A204.1 (cell line): ENCODE measurements at regions not wholly inside any gene's neighbourhood (a gene's known extent, or its start where the extent isn't known, plus 50 kb on each side); places are given as distances from the start of the nearest gene placed in this dataset.
"Not testable (repeated sequence)": the region's sequence is repeated elsewhere in the genome, so short reads cannot be mapped to it uniquely, and the experiment has no call there.

ENCODE experiments used
- FAIRE-seq: peaks from 2 replicates; lab custom pipeline; 2012; peaks lifted over from hg19 to GRCh38; lab: Jason Lieb, UNC

GRCh38 chr6:57708061-57708460 is 390.6 kb downstream of the PRIM2 start:
- FAIRE-seq = not testable (repeated sequence)

- FAIRE-seq = not testable (repeated sequence)
Measured at GRCh38 chr6:57722546-57722945, 405.1 kb downstream of the PRIM2 start.

- not testable (repeated sequence) for FAIRE-seq
Measured at GRCh38 chr6:57723815-57724401, 406.5 kb downstream of the PRIM2 start.

GRCh38 chr6:57729407-57729806 is 412.0 kb downstream of the PRIM2 start:
- not testable (repeated sequence) for FAIRE-seq

- FAIRE-seq = not testable (repeated sequence)
Measured at GRCh38 chr6:57730726-57731125, 413.3 kb downstream of the PRIM2 start.

GRCh38 chr6:57747716-57748115 is 430.3 kb downstream of the PRIM2 start:
- not testable (repeated sequence) for FAIRE-seq

GRCh38 chr6:57759850-57760249 is 442.4 kb downstream of the PRIM2 start:
- not testable (repeated sequence) for FAIRE-seq

- FAIRE-seq = not testable (repeated sequence)
Measured at GRCh38 chr6:57792720-57793397, 475.4 kb downstream of the PRIM2 start.

- FAIRE-seq = not testable (repeated sequence)
Measured at GRCh38 chr6:57793398-57793762, 475.9 kb downstream of the PRIM2 start.

GRCh38 chr6:57799703-57800479 is 482.5 kb downstream of the PRIM2 start:
- not testable (repeated sequence) for FAIRE-seq

- not testable (repeated sequence) for FAIRE-seq
Measured at GRCh38 chr6:57808581-57808980, 491.2 kb downstream of the PRIM2 start.

- not testable (repeated sequence) for FAIRE-seq
Measured at GRCh38 chr6:57809454-57809853, 492.0 kb downstream of the PRIM2 start.

GRCh38 chr6:57813271-57814075 is 496.0 kb downstream of the PRIM2 start:
- FAIRE-seq = not testable (repeated sequence)

GRCh38 chr6:57815826-57816225 is 498.4 kb downstream of the PRIM2 start:
- not testable (repeated sequence) for FAIRE-seq

GRCh38 chr6:57821325-57821724 is 503.9 kb downstream of the PRIM2 start:
- not testable (repeated sequence) for FAIRE-seq

- FAIRE-seq = not testable (repeated sequence)
Measured at GRCh38 chr6:57822448-57822847, 505.0 kb downstream of the PRIM2 start.

GRCh38 chr6:57822896-57823358 is 505.5 kb downstream of the PRIM2 start:
- no peak for FAIRE-seq

- not testable (repeated sequence) for FAIRE-seq
Measured at GRCh38 chr6:57837622-57838209, 520.3 kb downstream of the PRIM2 start.

GRCh38 chr6:57841551-57841950 is 524.1 kb downstream of the PRIM2 start:
- not testable (repeated sequence) for FAIRE-seq

GRCh38 chr6:57853745-57854407 is 536.4 kb downstream of the PRIM2 start:
- not testable (repeated sequence) for FAIRE-seq
